NCI-H2171 (cell line): ENCODE measurements at regions not wholly inside any gene's neighbourhood (a gene's known extent, or its start where the extent isn't known, plus 50 kb on each side); places are given as distances from the start of the nearest gene placed in this dataset.
"Not testable (repeated sequence)": the region's sequence is repeated elsewhere in the genome, so short reads cannot be mapped to it uniquely, and the experiment has no call there.

Experiments
- DNase-seq: peaks from one replicate; lab custom pipeline; 2025; lab: John Stamatoyannopoulos, UW

GRCh38 chr5:72692651-72693442 is 123.6 kb upstream of the TNPO1 start:
- peak; percentile 5 for DNase-seq

- DNase-seq: peak; percentile 5
Measured at GRCh38 chr5:72692231-72692637, 124.2 kb upstream of the TNPO1 start.

GRCh38 chr5:72691751-72692150 is 124.7 kb upstream of the TNPO1 start:
- DNase-seq: no peak

GRCh38 chr5:72688916-72689315 is 127.5 kb upstream of the TNPO1 start:
- no peak for DNase-seq

- DNase-seq: no peak
Measured at GRCh38 chr5:72687288-72687687, 129.2 kb upstream of the TNPO1 start.

- DNase-seq: no peak
Measured at GRCh38 chr5:72682561-72682960, 133.9 kb upstream of the TNPO1 start.

- no peak for DNase-seq
Measured at GRCh38 chr5:72681781-72682180, 134.7 kb upstream of the TNPO1 start.

- no peak for DNase-seq
Measured at GRCh38 chr5:72677447-72677846, 139.0 kb upstream of the TNPO1 start.

GRCh38 chr5:72676831-72677230 is 139.6 kb upstream of the TNPO1 start:
- DNase-seq: not testable (repeated sequence)

- no peak for DNase-seq
Measured at GRCh38 chr5:72673623-72674022, 142.8 kb upstream of the TNPO1 start.

- no peak for DNase-seq
Measured at GRCh38 chr5:72673180-72673579, 143.3 kb upstream of the TNPO1 start.

GRCh38 chr5:72667708-72668107 is 148.8 kb upstream of the TNPO1 start:
- DNase-seq: no peak

- DNase-seq: no peak
Measured at GRCh38 chr5:72662936-72663335, 153.5 kb upstream of the TNPO1 start.

- no peak for DNase-seq
Measured at GRCh38 chr5:72662305-72662704, 154.2 kb upstream of the TNPO1 start.

GRCh38 chr5:72661405-72661804 is 154.2 kb upstream of the ZNF366 start:
- DNase-seq: no peak

GRCh38 chr5:72659726-72660125 is 152.5 kb upstream of the ZNF366 start:
- no peak for DNase-seq

- DNase-seq: no peak
Measured at GRCh38 chr5:72658761-72659540, 151.7 kb upstream of the ZNF366 start.

GRCh38 chr5:72658161-72658560 is 151.0 kb upstream of the ZNF366 start:
- no peak for DNase-seq

- no peak for DNase-seq
Measured at GRCh38 chr5:72656756-72657513, 149.7 kb upstream of the ZNF366 start.

- DNase-seq: no peak
Measured at GRCh38 chr5:72656331-72656730, 149.1 kb upstream of the ZNF366 start.

- peak; percentile 74 for DNase-seq
Measured at GRCh38 chr5:72654231-72654630, 147.0 kb upstream of the ZNF366 start.

- no peak for DNase-seq
Measured at GRCh38 chr5:72653586-72653985, 146.4 kb upstream of the ZNF366 start.

- no peak for DNase-seq
Measured at GRCh38 chr5:72651779-72652178, 144.6 kb upstream of the ZNF366 start.
